H1 (cell line): ENCODE measurements at regions not wholly inside any gene's neighbourhood (a gene's known extent, or its start where the extent isn't known, plus 50 kb on each side); places are given as distances from the start of the nearest gene placed in this dataset.

Experiments
- CBX5 ChIP-seq: fragments of 300-800, 300-1000 bp; sonication (generic); IDR thresholded peaks from 2 replicates; pipeline ENCODE4 v1.7.1; 2016; ENCODE audit warnings: antibody characterized with exemption, low read length, low read depth
- EGR1 ChIP-seq: IDR thresholded peaks from 2 replicates; pipeline ENCODE4 v1.6.1; 2011; ENCODE audit warnings: low read depth, low read length, borderline replicate concordance
- GTF2F1 ChIP-seq: IDR thresholded peaks from 2 replicates; pipeline ENCODE4 v1.6.1; 2012; ENCODE audit warnings: low read depth, low read length, improper control_type of control experiment, borderline replicate concordance
- POLR2AphosphoS5 ChIP-seq: IDR thresholded peaks from 2 replicates; pipeline ENCODE4 v1.6.1; 2011; ENCODE audit warnings: low read depth, low read length
- RNF2 ChIP-seq: fragments of 200-900, 300-1000 bp; sonication (generic); IDR thresholded peaks from 2 replicates; pipeline ENCODE4 v1.7.1; 2016; ENCODE audit warnings: borderline replicate concordance, low read depth, mild to moderate bottlenecking, antibody characterized with exemption, low read length; ENCODE audit not compliant: poor library complexity, severe bottlenecking; ENCODE audit errors: missing control alignments
- SP1 ChIP-seq: IDR thresholded peaks from 2 replicates; pipeline ENCODE4 v1.6.1; 2011; ENCODE audit warnings: low read depth, low read length
- TBP ChIP-seq: IDR thresholded peaks from 2 replicates; pipeline ENCODE4 v1.6.1; 2011; ENCODE audit warnings: low read depth, low read length, improper control_type of control experiment
- TF ChIP-seq, protein P1 (sequence below): fragments of 300-600 bp; sonication (generic); IDR thresholded peaks from 2 replicates; pipeline ENCODE4 v1.7.1; 2012; ENCODE audit warnings: low read length, moderate library complexity, mild to moderate bottlenecking, inconsistent platforms; ENCODE audit not compliant: insufficient replicate concordance
- TF ChIP-seq, protein P2 (sequence below): IDR thresholded peaks from 2 replicates; pipeline ENCODE4 v1.6.1; 2011; ENCODE audit warnings: low read length, improper control_type of control experiment

DNA sequence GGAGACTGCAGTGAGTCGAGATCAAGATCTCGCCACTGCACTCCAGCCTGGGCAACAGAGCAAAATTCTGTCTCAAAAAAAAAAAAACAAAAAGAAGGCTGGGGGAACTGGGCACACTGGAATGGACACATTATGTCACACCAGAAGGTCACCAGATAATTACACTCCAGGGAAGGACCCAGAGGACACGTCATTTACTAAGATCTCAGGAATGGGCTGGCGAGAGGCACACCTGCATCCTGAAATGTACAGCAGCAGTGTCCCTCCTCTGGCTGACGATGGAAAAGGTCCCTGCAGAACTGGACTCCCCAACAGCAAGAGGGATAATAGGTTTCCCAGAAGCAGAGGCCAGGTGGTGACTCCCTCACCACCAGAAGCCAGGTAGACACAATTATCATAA is 243.5 kb downstream of the BCL11B start (continued):
- TF ChIP-seq, protein P1, sequence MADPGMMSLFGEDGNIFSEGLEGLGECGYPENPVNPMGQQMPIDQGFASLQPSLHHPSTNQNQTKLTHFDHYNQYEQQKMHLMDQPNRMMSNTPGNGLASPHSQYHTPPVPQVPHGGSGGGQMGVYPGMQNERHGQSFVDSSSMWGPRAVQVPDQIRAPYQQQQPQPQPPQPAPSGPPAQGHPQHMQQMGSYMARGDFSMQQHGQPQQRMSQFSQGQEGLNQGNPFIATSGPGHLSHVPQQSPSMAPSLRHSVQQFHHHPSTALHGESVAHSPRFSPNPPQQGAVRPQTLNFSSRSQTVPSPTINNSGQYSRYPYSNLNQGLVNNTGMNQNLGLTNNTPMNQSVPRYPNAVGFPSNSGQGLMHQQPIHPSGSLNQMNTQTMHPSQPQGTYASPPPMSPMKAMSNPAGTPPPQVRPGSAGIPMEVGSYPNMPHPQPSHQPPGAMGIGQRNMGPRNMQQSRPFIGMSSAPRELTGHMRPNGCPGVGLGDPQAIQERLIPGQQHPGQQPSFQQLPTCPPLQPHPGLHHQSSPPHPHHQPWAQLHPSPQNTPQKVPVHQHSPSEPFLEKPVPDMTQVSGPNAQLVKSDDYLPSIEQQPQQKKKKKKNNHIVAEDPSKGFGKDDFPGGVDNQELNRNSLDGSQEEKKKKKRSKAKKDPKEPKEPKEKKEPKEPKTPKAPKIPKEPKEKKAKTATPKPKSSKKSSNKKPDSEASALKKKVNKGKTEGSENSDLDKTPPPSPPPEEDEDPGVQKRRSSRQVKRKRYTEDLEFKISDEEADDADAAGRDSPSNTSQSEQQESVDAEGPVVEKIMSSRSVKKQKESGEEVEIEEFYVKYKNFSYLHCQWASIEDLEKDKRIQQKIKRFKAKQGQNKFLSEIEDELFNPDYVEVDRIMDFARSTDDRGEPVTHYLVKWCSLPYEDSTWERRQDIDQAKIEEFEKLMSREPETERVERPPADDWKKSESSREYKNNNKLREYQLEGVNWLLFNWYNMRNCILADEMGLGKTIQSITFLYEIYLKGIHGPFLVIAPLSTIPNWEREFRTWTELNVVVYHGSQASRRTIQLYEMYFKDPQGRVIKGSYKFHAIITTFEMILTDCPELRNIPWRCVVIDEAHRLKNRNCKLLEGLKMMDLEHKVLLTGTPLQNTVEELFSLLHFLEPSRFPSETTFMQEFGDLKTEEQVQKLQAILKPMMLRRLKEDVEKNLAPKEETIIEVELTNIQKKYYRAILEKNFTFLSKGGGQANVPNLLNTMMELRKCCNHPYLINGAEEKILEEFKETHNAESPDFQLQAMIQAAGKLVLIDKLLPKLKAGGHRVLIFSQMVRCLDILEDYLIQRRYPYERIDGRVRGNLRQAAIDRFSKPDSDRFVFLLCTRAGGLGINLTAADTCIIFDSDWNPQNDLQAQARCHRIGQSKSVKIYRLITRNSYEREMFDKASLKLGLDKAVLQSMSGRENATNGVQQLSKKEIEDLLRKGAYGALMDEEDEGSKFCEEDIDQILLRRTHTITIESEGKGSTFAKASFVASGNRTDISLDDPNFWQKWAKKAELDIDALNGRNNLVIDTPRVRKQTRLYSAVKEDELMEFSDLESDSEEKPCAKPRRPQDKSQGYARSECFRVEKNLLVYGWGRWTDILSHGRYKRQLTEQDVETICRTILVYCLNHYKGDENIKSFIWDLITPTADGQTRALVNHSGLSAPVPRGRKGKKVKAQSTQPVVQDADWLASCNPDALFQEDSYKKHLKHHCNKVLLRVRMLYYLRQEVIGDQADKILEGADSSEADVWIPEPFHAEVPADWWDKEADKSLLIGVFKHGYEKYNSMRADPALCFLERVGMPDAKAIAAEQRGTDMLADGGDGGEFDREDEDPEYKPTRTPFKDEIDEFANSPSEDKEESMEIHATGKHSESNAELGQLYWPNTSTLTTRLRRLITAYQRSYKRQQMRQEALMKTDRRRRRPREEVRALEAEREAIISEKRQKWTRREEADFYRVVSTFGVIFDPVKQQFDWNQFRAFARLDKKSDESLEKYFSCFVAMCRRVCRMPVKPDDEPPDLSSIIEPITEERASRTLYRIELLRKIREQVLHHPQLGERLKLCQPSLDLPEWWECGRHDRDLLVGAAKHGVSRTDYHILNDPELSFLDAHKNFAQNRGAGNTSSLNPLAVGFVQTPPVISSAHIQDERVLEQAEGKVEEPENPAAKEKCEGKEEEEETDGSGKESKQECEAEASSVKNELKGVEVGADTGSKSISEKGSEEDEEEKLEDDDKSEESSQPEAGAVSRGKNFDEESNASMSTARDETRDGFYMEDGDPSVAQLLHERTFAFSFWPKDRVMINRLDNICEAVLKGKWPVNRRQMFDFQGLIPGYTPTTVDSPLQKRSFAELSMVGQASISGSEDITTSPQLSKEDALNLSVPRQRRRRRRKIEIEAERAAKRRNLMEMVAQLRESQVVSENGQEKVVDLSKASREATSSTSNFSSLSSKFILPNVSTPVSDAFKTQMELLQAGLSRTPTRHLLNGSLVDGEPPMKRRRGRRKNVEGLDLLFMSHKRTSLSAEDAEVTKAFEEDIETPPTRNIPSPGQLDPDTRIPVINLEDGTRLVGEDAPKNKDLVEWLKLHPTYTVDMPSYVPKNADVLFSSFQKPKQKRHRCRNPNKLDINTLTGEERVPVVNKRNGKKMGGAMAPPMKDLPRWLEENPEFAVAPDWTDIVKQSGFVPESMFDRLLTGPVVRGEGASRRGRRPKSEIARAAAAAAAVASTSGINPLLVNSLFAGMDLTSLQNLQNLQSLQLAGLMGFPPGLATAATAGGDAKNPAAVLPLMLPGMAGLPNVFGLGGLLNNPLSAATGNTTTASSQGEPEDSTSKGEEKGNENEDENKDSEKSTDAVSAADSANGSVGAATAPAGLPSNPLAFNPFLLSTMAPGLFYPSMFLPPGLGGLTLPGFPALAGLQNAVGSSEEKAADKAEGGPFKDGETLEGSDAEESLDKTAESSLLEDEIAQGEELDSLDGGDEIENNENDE = no peak
- TF ChIP-seq CBX5 = no peak
- TF ChIP-seq, protein P2, sequence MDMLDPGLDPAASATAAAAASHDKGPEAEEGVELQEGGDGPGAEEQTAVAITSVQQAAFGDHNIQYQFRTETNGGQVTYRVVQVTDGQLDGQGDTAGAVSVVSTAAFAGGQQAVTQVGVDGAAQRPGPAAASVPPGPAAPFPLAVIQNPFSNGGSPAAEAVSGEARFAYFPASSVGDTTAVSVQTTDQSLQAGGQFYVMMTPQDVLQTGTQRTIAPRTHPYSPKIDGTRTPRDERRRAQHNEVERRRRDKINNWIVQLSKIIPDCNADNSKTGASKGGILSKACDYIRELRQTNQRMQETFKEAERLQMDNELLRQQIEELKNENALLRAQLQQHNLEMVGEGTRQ = no peak
- TF ChIP-seq TBP = no peak
- no peak for TF ChIP-seq RNF2
- TF ChIP-seq SP1 = no peak
- no peak for TF ChIP-seq GTF2F1
- TF ChIP-seq POLR2AphosphoS5 = no peak
- no peak for TF ChIP-seq EGR1
